Endothelial cell of umbilical vein (primary cell): ENCODE measurements at regions not wholly inside any gene's neighbourhood (a gene's known extent, or its start where the extent isn't known, plus 50 kb on each side); places are given as distances from the start of the nearest gene placed in this dataset.

ENCODE experiments used
- BruUV-seq: library from RNA; stranded (reverse); fragments of 400-500 nt; replicated peaks from 2 replicates; lab custom pipeline; 2021; lab: Mats Ljungman, UMichigan
- CTCF ChIA-PET: fragments of 300-600, 350-600 bp; sonication (Branson Sonifier 250); formaldehyde crosslinking; loops from one replicate; lab custom pipeline; 2021; ENCODE audit warnings: antibody characterized with exemption, inconsistent platforms; lab: Charles Lee
- POLR2A ChIA-PET: fragments of 300-600, 350-600 bp; sonication (Branson Sonifier 250); formaldehyde crosslinking; loops from one replicate; lab custom pipeline; 2021; ENCODE audit warnings: antibody characterized with exemption, inconsistent platforms; lab: Charles Lee
- DNase-seq: peaks from one replicate; pipeline ENCODE4 v3.0.0-alpha.2; 2011; ENCODE audit warnings: low read depth, low spot score
- FAIRE-seq: peaks from 2 replicates; lab custom pipeline; 2011; peaks lifted over from hg19 to GRCh38; lab: Jason Lieb, UNC
- H2AFZ ChIP-seq: 2 replicates; pipeline ENCODE4 v1.6.0; 2012; ENCODE audit warnings: low read depth, low read length, control low read depth, inconsistent platforms
- H3K27ac ChIP-seq: 2 replicates; pipeline ENCODE4 v1.5.1; 2011; ENCODE audit warnings: low read depth, mild to moderate bottlenecking, control low read depth, low read length, moderate library complexity; ENCODE audit not compliant: insufficient read depth
- H3K27me3 ChIP-seq, 2 experiments: 2 replicates each; pipeline versions ENCODE4 v1.6.0 to v1.6.1; 2011; ENCODE audit warnings: low read length in 2 of 2, mixed read lengths in 1 of 2; ENCODE audit not compliant: control insufficient read depth in 2 of 2, insufficient read depth in 2 of 2
- H3K36me3 ChIP-seq, 2 experiments: 2 replicates in 1 of 2; 3 replicates in 1 of 2; pipeline ENCODE4 v1.5.1; 2011; ENCODE audit warnings: low read length in 2 of 2, mild to moderate bottlenecking in 1 of 2, moderate library complexity in 1 of 2; ENCODE audit not compliant: control insufficient read depth in 2 of 2, insufficient read depth in 2 of 2; ENCODE audit errors: extremely low read depth in 1 of 2
- H3K4me1 ChIP-seq: 3 replicates; pipeline ENCODE4 v1.5.1; 2011; ENCODE audit warnings: mild to moderate bottlenecking, low read length; ENCODE audit not compliant: control insufficient read depth, insufficient read depth; ENCODE audit errors: extremely low read depth
- H3K4me2 ChIP-seq: 2 replicates; pipeline ENCODE4 v1.6.1; 2011; ENCODE audit warnings: low read length, control low read depth, mixed read lengths; ENCODE audit not compliant: insufficient read depth
- H3K4me3 ChIP-seq, 3 experiments: fragments of 200-600 bp in 1 of 3; sonication (generic), shearing (Covaris generic) in 1 of 3; replicated peaks in 1 of 3; 2 replicates each; pipeline ENCODE4 v1.5.1; 2011 to 2016; ENCODE audit warnings: control low read depth in 3 of 3, low read length in 3 of 3, mild to moderate bottlenecking in 2 of 3, inconsistent platforms in 1 of 3, low read depth in 1 of 3, moderate library complexity in 1 of 3; ENCODE audit not compliant: insufficient read depth in 1 of 3
- H3K79me2 ChIP-seq: 2 replicates; pipeline ENCODE4 v1.6.0; 2012; ENCODE audit warnings: low read length, inconsistent platforms; ENCODE audit not compliant: control insufficient read depth, insufficient read depth
- H3K9ac ChIP-seq: replicated peaks from 2 replicates; pipeline ENCODE3; 2011; ENCODE audit warnings: low read length, control low read depth; ENCODE audit not compliant: insufficient read depth; ENCODE audit errors: extremely low read depth
- H3K9me1 ChIP-seq: replicated peaks from 3 replicates; pipeline ENCODE4 v1.6.0; 2011; ENCODE audit warnings: mild to moderate bottlenecking, low read length; ENCODE audit not compliant: control insufficient read depth, insufficient read depth; ENCODE audit errors: extremely low read depth
- H3K9me3 ChIP-seq: replicated peaks from 2 replicates; pipeline ENCODE4 v1.5.1; 2012; ENCODE audit warnings: low read length, inconsistent platforms; ENCODE audit not compliant: control insufficient read depth, insufficient read depth
- H4K20me1 ChIP-seq: replicated peaks from 2 replicates; pipeline ENCODE3; 2011; ENCODE audit warnings: mild to moderate bottlenecking, low read length; ENCODE audit not compliant: control insufficient read depth, insufficient read depth; ENCODE audit errors: extremely low read depth
- CTCF ChIP-seq, 2 donors: IDR thresholded peaks; 1 replicate in 1 of 2; 2 replicates in 1 of 2; pipeline ENCODE4 v1.5.1; 2011; ENCODE audit warnings: low read length in 2 of 2, mild to moderate bottlenecking in 2 of 2, moderate library complexity in 2 of 2, control low read depth in 1 of 2, inconsistent platforms in 1 of 2, low read depth in 1 of 2; ENCODE audit not compliant: insufficient read depth in 1 of 2; ENCODE audit errors: extremely low read depth in 1 of 2
- EZH2 ChIP-seq: IDR thresholded peaks from 2 replicates; pipeline ENCODE4 v1.6.1; 2012; ENCODE audit warnings: borderline replicate concordance, low read depth, mild to moderate bottlenecking, moderate library complexity, low read length, inconsistent platforms; ENCODE audit not compliant: severe bottlenecking
- FOS ChIP-seq: IDR thresholded peaks from 2 replicates; pipeline ENCODE4 v1.6.1; 2011; ENCODE audit warnings: mild to moderate bottlenecking, low read length, moderate library complexity, borderline replicate concordance; ENCODE audit not compliant: insufficient read depth
- GATA2 ChIP-seq: IDR thresholded peaks from 2 replicates; pipeline ENCODE4 v1.7.0; 2011; ENCODE audit warnings: low read depth, mild to moderate bottlenecking, moderate library complexity, mixed read lengths, low read length; ENCODE audit not compliant: insufficient read length, insufficient read depth
- JUN ChIP-seq: IDR thresholded peaks from 2 replicates; pipeline ENCODE4 v1.6.1; 2011; ENCODE audit warnings: borderline replicate concordance, low read depth; ENCODE audit not compliant: insufficient read length, insufficient read depth
- MAX ChIP-seq: IDR thresholded peaks from 2 replicates; pipeline ENCODE4 v1.6.1; 2011; ENCODE audit not compliant: insufficient read depth, insufficient read length
- MYC ChIP-seq: IDR thresholded peaks from one replicate; pipeline ENCODE4 v1.6.1; 2011; ENCODE audit warnings: mild to moderate bottlenecking, low read depth, low read length
- POLR2A ChIP-seq: IDR thresholded peaks from 2 replicates; pipeline ENCODE4 v1.6.1; 2012; ENCODE audit warnings: low read depth, mild to moderate bottlenecking, control low read depth, low read length
- POLR2AphosphoS5 ChIP-seq: IDR thresholded peaks from 2 replicates; pipeline ENCODE4 v1.6.1; 2012; ENCODE audit warnings: low read depth, mild to moderate bottlenecking, control low read depth, low read length, moderate library complexity; ENCODE audit not compliant: insufficient read depth
- dilution Hi-C: fragments of 300-500 bp; cut with MboI; formaldehyde crosslinking; loops from one replicate; pipeline ENCODE4 v1.15.0; 2019; ENCODE audit warnings: low sequenced_read_pairs; ENCODE audit not compliant: extremely low pct_ligation_motif_present
- intact Hi-C: fragments of 100-400 bp; cut with micrococcal nuclease; formaldehyde crosslinking; loops from one replicate; pipeline ENCODE4 v1.10.0; 2022

- CTCF ChIA-PET, result no interaction called here
- TF ChIP-seq GATA2 (no peak), MYC (no peak), POLR2A (no peak), POLR2AphosphoS5 (no peak), CTCF (IDR thresholded peaks at IDR 0.05; ENCODE audit: extremely low read depth in 1 of 2, insufficient read depth in 1 of 2, low read depth in 1 of 2, low read length in 2 of 2) (no peak), FOS (no peak), MAX (no peak), EZH2 (no peak), JUN (no peak)
- FAIRE-seq, result no peak
- H3K79me2 ChIP-seq, result no peaks in the 10 kb centered on the region
- H3K36me3 ChIP-seq, result no peaks in the 10 kb centered on the region
- BruUV-seq, result no TSS peak
- no peaks in the 10 kb centered on the region for H3K4me1 ChIP-seq
- POLR2A ChIA-PET, result no interaction called here
- no peak overlapping the region for H3K9ac ChIP-seq
- no peak for DNase-seq
- no peaks in the 10 kb centered on the region for H4K20me1 ChIP-seq
- H3K4me3 ChIP-seq, result no peak overlapping the region
- H3K9me1 ChIP-seq, result no peaks in the 10 kb centered on the region
- dilution Hi-C loops, result no loop called here
- intact Hi-C loops, result no loop called here
- peaks cover 2% of the 10 kb centered on the region for H3K9me3 ChIP-seq
- H3K4me2 ChIP-seq, result no peak overlapping the region
- H3K27ac ChIP-seq, result no peak overlapping the region
- no peaks in the 10 kb centered on the region for H3K27me3 ChIP-seq
- no peak overlapping the region for H2AFZ ChIP-seq
Observed at GRCh38 chr20:55174172-55174571, 698.8 kb downstream of the DOK5 start.
